Upper lobe of left lung (tissue), 6 donors: ENCODE measurements at regions not wholly inside any gene's neighbourhood (a gene's known extent, or its start where the extent isn't known, plus 50 kb on each side); places are given as distances from the start of the nearest gene placed in this dataset.
A peak's percentile ranks its signal among the peaks of the same experiment; 100 is the strongest.

ENCODE experiments used
- ATAC-seq, 2 donors: fragments of 200-7000 bp; cut with Tn5 transposase; one replicate each; pipeline ENCODE4 v1.9.1; 2022; ENCODE audit warnings: mild to moderate bottlenecking in 2 of 2, moderate library complexity in 2 of 2; ENCODE audit not compliant: low FRiP score in 2 of 2
- DNase-seq, 2 donors: peaks; one replicate each; pipeline ENCODE4 v3.0.0-alpha.2; 2019 to 2020
- H3K27ac ChIP-seq, 4 donors: fragments of 200-600 bp; sonication (generic); one replicate each; pipeline ENCODE4 v1.5.1; 2016 to 2019
- H3K27me3 ChIP-seq, 4 donors: fragments of 200-600 bp; sonication (generic); one replicate each; pipeline ENCODE4 v1.5.1; 2017 to 2019
- H3K36me3 ChIP-seq, 4 donors: fragments of 200-600 bp; sonication (generic); one replicate each; pipeline ENCODE4 v1.5.1; 2016 to 2019
- H3K4me1 ChIP-seq, 4 donors: fragments of 200-600 bp; sonication (generic); one replicate each; pipeline ENCODE4 v1.5.1; 2018 to 2019
- H3K4me3 ChIP-seq, 4 donors: fragments of 200-600 bp; sonication (generic); one replicate each; pipeline ENCODE4 v1.5.1; 2017 to 2019; ENCODE audit warnings: mild to moderate bottlenecking in 2 of 4, moderate library complexity in 1 of 4
- H3K9me3 ChIP-seq, 4 donors: fragments of 200-600 bp; sonication (generic); one replicate each; pipeline ENCODE4 v1.5.1; 2018 to 2019
- EP300 ChIP-seq, 4 donors: sonication (generic); formaldehyde crosslinking; IDR thresholded peaks; one replicate each; pipeline ENCODE4 v1.5.1; 2017; ENCODE audit warnings: antibody characterized with exemption in 4 of 4, control low read depth in 2 of 4
- POLR2A ChIP-seq, 4 donors: fragments of 450-650 bp; IDR thresholded peaks; one replicate each; pipeline ENCODE4 v1.5.1; 2016 to 2017; ENCODE audit warnings: antibody characterized with exemption in 4 of 4, mild to moderate bottlenecking in 2 of 4
- POLR2AphosphoS5 ChIP-seq, 2 donors: sonication (generic); formaldehyde crosslinking; IDR thresholded peaks; one replicate each; pipeline ENCODE4 v1.5.1; 2017; ENCODE audit warnings: antibody characterized with exemption in 2 of 2
- WGBS, 2 donors: methylation state at CpG; one replicate each; pipeline ENCODE4 v1.1.5; 2017 to 2018; 5-methylcytosine and 5-hydroxymethylcytosine counted together
- TF ChIP-seq, protein P1 (sequence below), 6 experiments: fragments of 450-650 bp in 4 of 6; fragments of 200-600 bp in 2 of 6; sonication (generic) in 2 of 6; IDR thresholded peaks; one replicate each; pipeline ENCODE4 v1.5.1; 2016 to 2019; ENCODE audit warnings: antibody characterized with exemption in 6 of 6
- donor health status: DM: no; HTN: no; CAD: no; lungs with moderate emphysema.
- donor health status: DM: no; HTN: yes; CAD: no; lungs with severe emphysema.

DNA sequence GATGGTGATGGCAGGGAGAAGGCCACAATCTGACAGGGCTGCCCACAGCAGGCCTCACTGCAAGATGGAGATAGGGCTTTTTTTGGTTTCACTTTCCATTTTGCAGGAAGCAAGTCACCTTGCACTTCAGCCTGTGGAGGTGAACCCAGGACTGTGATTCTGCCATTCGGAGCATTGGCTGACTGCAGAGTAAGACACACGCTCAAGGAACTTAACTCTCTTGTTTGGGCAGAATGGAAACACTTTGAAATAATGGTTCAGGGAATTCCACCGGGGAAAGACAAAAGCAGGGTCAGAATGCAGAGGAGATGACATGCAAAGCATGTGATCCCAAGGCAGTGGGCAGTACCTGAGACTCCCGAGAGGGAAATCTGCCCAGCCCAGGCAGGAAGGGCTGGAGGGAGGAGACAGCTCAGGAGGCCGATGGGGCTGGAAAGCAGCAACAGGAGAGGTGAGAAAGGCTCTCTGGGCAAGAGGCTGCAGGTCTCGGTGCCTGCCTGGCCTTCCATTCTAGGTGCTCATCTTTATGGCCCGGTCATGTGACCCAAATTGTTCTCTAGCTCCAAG lies 58.7 kb upstream of the PRMT8 start:
- peak; percentile 24 to 34 for ATAC-seq
- H3K27ac ChIP-seq: peak overlapping the region in 1 of 4 donors; percentile 6
- no peak overlapping the region for H3K4me3 ChIP-seq
- DNase-seq: no peak
- whole genome bisulfite sequencing, 2 donors: 67 to 72% methylated on average over 7 of the region's 7 CpGs
- H3K36me3 ChIP-seq: no peaks in the 10 kb centered on the region
- no peaks in the 10 kb centered on the region for H3K4me1 ChIP-seq
- H3K9me3 ChIP-seq: no peaks in the 10 kb centered on the region
- no peaks in the 10 kb centered on the region for H3K27me3 ChIP-seq
- TF ChIP-seq EP300 (IDR thresholded peaks at IDR 0.05) (no peak), POLR2AphosphoS5 (IDR thresholded peaks at IDR 0.05) (no peak), POLR2A (IDR thresholded peaks at IDR 0.05) (no peak)
- TF ChIP-seq, protein P1, sequence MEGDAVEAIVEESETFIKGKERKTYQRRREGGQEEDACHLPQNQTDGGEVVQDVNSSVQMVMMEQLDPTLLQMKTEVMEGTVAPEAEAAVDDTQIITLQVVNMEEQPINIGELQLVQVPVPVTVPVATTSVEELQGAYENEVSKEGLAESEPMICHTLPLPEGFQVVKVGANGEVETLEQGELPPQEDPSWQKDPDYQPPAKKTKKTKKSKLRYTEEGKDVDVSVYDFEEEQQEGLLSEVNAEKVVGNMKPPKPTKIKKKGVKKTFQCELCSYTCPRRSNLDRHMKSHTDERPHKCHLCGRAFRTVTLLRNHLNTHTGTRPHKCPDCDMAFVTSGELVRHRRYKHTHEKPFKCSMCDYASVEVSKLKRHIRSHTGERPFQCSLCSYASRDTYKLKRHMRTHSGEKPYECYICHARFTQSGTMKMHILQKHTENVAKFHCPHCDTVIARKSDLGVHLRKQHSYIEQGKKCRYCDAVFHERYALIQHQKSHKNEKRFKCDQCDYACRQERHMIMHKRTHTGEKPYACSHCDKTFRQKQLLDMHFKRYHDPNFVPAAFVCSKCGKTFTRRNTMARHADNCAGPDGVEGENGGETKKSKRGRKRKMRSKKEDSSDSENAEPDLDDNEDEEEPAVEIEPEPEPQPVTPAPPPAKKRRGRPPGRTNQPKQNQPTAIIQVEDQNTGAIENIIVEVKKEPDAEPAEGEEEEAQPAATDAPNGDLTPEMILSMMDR (IDR thresholded peaks at IDR 0.05): no peak

DNA sequence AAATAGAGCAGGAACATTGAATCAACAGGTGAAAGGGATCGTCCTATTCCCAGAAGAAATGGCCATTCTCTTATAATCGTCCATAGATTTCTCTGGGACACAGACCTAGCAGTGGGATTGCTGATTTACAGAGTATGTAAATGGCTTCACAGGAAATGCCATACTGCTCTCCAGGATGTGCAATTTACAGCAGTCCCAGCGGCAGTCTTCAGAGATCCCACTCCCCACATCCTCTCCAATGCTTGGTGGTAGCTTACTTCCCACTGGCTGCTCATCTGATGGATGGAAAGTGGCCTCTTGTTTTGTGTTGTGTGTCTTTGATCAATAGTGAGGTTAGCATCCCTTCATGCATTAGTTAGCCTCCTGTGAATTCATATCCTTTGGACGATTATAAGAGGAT lies 58.1 kb upstream of the PRMT8 start:
- TF ChIP-seq POLR2AphosphoS5 (IDR thresholded peaks at IDR 0.05) (no peak), EP300 (IDR thresholded peaks at IDR 0.05) (no peak), POLR2A (IDR thresholded peaks at IDR 0.05) (no peak)
- TF ChIP-seq, protein P1 (IDR thresholded peaks at IDR 0.05): no peak
- Histone ChIP-seq H3K27ac (no peak overlapping the region), H3K27me3 (no peaks in the 10 kb centered on the region), H3K36me3 (no peaks in the 10 kb centered on the region), H3K9me3 (no peaks in the 10 kb centered on the region), H3K4me3 (no peak overlapping the region), H3K4me1 (no peaks in the 10 kb centered on the region)
- ATAC-seq (no peak), DNase-seq (no peak)
- WGBS, 2 donors: 50 to 53% methylated on average over 4 of the region's 4 CpGs

DNA sequence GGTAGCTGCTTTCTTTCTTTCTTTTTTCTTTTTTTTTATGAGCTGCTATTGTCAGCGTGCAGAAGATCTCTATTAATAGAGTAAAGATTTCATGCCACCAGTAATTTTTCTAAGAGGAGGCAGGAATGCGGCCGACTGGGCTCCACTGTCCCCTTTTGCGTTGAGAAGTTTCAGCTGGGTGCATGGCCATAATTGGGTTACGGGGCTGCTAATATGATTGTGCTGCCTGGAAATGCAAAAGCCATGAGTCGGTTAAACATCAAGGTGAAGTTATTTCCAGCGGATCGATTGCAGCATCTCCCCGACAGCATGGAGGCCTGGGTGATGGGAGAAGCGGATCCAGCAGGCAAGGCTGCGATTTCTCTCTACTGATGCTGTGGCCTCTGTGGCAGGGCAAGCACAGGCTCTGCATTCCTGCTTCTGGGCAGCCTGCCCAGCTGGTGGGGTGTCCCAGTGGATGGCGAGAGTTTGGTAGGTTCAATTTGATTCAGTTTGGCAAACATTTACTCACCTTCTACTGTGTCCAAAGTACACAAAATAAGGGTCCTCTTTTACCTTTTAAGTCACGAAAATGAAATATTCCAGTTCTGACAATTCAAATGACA lies 54.4 kb upstream of the PRMT8 start:
- Histone ChIP-seq H3K27ac (no peak overlapping the region), H3K27me3 (no peaks in the 10 kb centered on the region), H3K4me3 (no peak overlapping the region), H3K36me3 (no peaks in the 10 kb centered on the region), H3K4me1 (no peaks in the 10 kb centered on the region), H3K9me3 (no peaks in the 10 kb centered on the region)
- DNase-seq (no peak), ATAC-seq (no peak)
- TF ChIP-seq POLR2AphosphoS5 (IDR thresholded peaks at IDR 0.05) (no peak), POLR2A (IDR thresholded peaks at IDR 0.05) (no peak), EP300 (IDR thresholded peaks at IDR 0.05) (no peak)
- TF ChIP-seq, protein P1 (IDR thresholded peaks at IDR 0.05): no peak
- WGBS, 2 donors: 45 to 76% methylated on average over 13 of the region's 13 CpGs

DNA sequence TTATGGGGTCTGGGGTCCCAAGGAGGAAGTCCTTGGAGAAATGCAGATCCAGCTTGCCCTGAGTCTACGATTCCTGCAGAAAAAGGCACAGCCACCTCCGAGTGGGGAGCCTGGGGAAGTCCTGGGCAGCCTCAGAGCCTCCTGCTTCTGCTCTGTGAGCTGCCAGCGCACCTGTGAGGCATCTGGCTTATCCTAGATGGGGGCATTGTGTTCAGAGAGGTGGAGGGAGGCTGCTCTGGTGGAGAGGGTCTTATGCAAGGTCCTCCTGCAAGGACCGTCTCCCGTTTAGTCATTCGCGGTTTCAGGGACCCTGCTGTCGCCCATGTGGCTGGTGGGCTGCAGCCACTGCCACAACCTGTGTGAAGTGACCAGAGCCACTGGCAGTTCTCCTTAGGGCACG lies 53.0 kb upstream of the PRMT8 start:
- H3K4me1 ChIP-seq: no peaks in the 10 kb centered on the region
- DNase-seq (no peak), ATAC-seq (no peak)
- H3K27ac ChIP-seq: no peak overlapping the region
- H3K4me3 ChIP-seq: no peak overlapping the region
- no peaks in the 10 kb centered on the region for H3K36me3 ChIP-seq
- TF ChIP-seq, protein P1 (IDR thresholded peaks at IDR 0.05): no peak
- TF ChIP-seq EP300 (IDR thresholded peaks at IDR 0.05) (no peak), POLR2AphosphoS5 (IDR thresholded peaks at IDR 0.05) (no peak), POLR2A (IDR thresholded peaks at IDR 0.05) (no peak)
- no peaks in the 10 kb centered on the region for H3K9me3 ChIP-seq
- H3K27me3 ChIP-seq: no peaks in the 10 kb centered on the region
- WGBS, 2 donors: 79 to 91% methylated on average over 5 to 9 of the region's 9 CpGs

DNA sequence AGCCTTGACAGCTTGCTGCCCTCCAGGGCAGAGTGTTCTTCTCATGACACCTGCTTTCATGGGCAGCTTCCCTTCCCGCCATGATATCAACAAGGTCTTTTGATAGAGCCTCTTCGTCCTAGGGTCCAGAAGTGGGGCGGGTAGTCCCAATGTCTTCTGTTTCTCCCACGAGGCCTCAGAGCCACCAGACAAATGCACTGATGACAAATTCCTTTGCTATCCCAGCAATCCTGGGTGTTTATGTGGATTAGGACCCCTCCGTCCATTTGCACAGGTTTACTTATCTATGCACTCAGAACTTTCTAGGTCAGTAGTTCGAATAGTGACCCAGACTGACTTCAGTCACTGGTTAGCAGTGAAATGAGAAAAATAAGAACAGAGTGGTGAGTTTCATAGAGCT lies 52.6 kb upstream of the PRMT8 start:
- Histone ChIP-seq H3K9me3 (no peaks in the 10 kb centered on the region), H3K36me3 (no peaks in the 10 kb centered on the region), H3K4me1 (no peaks in the 10 kb centered on the region), H3K4me3 (no peak overlapping the region), H3K27me3 (no peaks in the 10 kb centered on the region), H3K27ac (no peak overlapping the region)
- WGBS, 2 donors: 83 to 84% methylated on average over 6 of the region's 6 CpGs
- no peak for DNase-seq
- TF ChIP-seq EP300 (IDR thresholded peaks at IDR 0.05): no peak
- TF ChIP-seq POLR2A (IDR thresholded peaks at IDR 0.05): no peak
- TF ChIP-seq POLR2AphosphoS5 (IDR thresholded peaks at IDR 0.05): no peak
- TF ChIP-seq, protein P1 (IDR thresholded peaks at IDR 0.05): no peak
- ATAC-seq: no peak
